ENCODE measurements at regions not wholly inside any gene's neighbourhood (a gene's known extent, or its start where the extent isn't known, plus 50 kb on each side); places are given as distances from the start of the nearest gene placed in this dataset.

DNA sequence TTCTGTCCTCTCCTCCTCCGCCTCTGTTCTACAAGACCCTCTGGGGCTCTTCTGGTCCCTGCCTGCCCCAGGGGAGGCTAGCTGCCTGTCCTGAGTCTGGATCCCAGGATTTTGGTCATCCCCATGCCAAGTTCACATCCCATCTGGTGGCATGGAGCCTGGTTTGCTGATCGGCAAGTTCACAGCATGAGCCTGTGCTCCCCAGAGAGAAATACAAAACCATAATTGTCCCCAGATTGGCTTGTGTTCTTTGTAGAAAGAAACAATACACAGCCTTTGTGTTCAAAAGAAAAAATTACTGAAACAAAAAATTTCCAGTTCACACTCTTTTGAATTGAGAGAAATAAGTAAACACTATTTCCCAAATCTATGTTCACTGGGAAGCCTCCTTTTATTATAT is 149.4 kb upstream of the ZC3H12A start:
- H3K9ac ChIP-seq (ENCODE audit: low read length): no peak overlapping the region
- Mint-ChIP-seq H3K4me3 (no peak overlapping the region), H3K4me1 (peaks cover 9% of the 10 kb centered on the region), H3K27ac (no peak overlapping the region), H3K27me3 (peaks cover 20% of the 10 kb centered on the region), H3K9me3 (ENCODE audit: insufficient read depth) (no peaks in the 10 kb centered on the region)
- DNase-seq (no peak), ATAC-seq (ENCODE audit: low read depth) (no peak)
- H2AFZ ChIP-seq (ENCODE audit: insufficient read depth, low read depth, low read length, poor library complexity, severe bottlenecking): no peak overlapping the region
- H3K27ac ChIP-seq (ENCODE audit: low read length in 2 of 2): no peak overlapping the region
- H3K4me3 ChIP-seq (ENCODE audit: control extremely low read depth in 1 of 5, extremely low read depth in 1 of 5, insufficient read depth in 1 of 5, low read depth in 2 of 5, low read length in 4 of 5): no peak overlapping the region
- no peaks in the 10 kb centered on the region for H3K36me3 ChIP-seq (replicated peaks in 1 of 2; ENCODE audit: control extremely low read depth in 1 of 2, control insufficient read depth in 1 of 2, extremely low read depth in 1 of 2, insufficient read depth in 2 of 2, low read length in 1 of 2)
- WGBS (ENCODE audit: insufficient coverage): 68% methylated on average over 2 of the region's 2 CpGs
- no peak overlapping the region for H3K4me2 ChIP-seq (replicated peaks; ENCODE audit: low read depth, low read length, poor library complexity, severe bottlenecking)
- POLR2A ChIA-PET: no interaction called here
- intact Hi-C loops (cut with micrococcal nuclease): no loop called here
- H3K79me2 ChIP-seq (ENCODE audit: control insufficient read depth, insufficient read depth, low read length): no peaks in the 10 kb centered on the region
- CTCF ChIA-PET: interaction anchor here (0.8 to 3.5 kb wide), 21 partner anchors 8 to 782 kb away, joined by 3 to 18 read pairs (median 4); no protein-coding TSS in a partner anchor
- H4K20me1 ChIP-seq (ENCODE audit: control insufficient read depth, insufficient read depth, low read length, poor library complexity, severe bottlenecking): no peaks in the 10 kb centered on the region
- H3K4me1 ChIP-seq (ENCODE audit: control insufficient read depth in 2 of 2, insufficient read depth in 2 of 2, low read length in 2 of 2): peaks cover 3 to 4% of the 10 kb centered on the region in 2 donors
- H3K9me3 ChIP-seq (ENCODE audit: control extremely low read depth in 1 of 3, control insufficient read depth in 2 of 3, insufficient read depth in 1 of 3, low read length in 2 of 3): peaks cover 0 to 10% (median 3%) of the 10 kb centered on the region in 3 donors
- no peak for TF ChIP-seq EZH2 (IDR thresholded peaks at IDR 0.05; ENCODE audit: borderline replicate concordance, insufficient read depth, low read depth, low read length, poor library complexity, severe bottlenecking)
- TF ChIP-seq, protein P1, sequence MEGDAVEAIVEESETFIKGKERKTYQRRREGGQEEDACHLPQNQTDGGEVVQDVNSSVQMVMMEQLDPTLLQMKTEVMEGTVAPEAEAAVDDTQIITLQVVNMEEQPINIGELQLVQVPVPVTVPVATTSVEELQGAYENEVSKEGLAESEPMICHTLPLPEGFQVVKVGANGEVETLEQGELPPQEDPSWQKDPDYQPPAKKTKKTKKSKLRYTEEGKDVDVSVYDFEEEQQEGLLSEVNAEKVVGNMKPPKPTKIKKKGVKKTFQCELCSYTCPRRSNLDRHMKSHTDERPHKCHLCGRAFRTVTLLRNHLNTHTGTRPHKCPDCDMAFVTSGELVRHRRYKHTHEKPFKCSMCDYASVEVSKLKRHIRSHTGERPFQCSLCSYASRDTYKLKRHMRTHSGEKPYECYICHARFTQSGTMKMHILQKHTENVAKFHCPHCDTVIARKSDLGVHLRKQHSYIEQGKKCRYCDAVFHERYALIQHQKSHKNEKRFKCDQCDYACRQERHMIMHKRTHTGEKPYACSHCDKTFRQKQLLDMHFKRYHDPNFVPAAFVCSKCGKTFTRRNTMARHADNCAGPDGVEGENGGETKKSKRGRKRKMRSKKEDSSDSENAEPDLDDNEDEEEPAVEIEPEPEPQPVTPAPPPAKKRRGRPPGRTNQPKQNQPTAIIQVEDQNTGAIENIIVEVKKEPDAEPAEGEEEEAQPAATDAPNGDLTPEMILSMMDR (IDR thresholded peaks at IDR 0.05): no peak
- H3K27me3 ChIP-seq (replicated peaks in 1 of 4; ENCODE audit: control extremely low read depth in 1 of 4, control insufficient read depth in 3 of 4, insufficient read depth in 4 of 4, low read length in 3 of 4): peaks cover 0 to 15% (median 0%) of the 10 kb centered on the region in 4 experiments

DNA sequence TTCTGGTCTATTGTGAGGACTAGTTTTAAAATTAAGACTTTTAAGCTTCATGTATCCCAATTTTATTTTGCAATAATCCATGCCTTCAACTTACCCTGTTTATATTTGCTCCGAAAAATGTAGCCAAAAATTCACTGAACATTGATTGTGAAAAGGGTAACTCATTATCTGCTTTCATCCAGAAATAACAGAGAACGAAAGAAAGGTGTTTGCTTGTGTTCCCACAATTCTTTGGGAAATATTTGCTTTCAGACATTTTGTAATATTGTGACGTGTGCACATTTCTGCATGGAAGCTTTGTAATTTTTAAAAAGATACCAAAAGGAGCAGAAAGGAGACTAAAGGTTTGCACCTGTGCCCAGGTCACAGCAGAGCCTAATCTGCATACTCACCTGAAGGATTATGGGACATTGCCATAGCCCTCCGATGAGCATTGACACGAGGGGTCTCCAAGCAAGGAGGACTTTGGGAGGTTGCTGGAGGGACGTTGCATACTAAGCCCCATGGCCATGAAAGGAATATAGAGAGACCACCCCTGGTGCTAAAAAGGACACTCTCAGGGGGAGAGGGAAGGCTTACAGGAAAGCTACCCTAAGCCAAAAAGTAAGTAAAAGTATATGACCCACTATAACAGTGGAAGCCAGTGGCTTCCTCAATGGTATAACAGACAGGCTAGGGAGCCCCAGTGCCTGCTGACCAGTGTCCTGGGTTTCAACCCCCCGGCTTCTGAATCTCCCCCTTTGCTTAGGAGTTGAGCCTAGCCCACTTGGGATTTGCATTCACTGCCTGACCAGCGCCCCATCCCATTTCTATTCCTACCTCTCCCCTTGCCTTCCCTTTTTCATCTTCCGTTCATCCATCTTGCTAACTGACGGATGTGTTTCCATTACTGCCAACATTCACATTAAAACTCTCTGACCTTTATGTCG is 148.6 kb upstream of the ZC3H12A start:
- H3K4me3 Mint-ChIP-seq: no peak overlapping the region
- Histone ChIP-seq H3K79me2 (ENCODE audit: control insufficient read depth, insufficient read depth, low read length) (no peaks in the 10 kb centered on the region), H3K4me3 (ENCODE audit: control extremely low read depth in 1 of 5, extremely low read depth in 1 of 5, insufficient read depth in 1 of 5, low read depth in 2 of 5, low read length in 4 of 5) (no peak overlapping the region), H4K20me1 (ENCODE audit: control insufficient read depth, insufficient read depth, low read length, poor library complexity, severe bottlenecking) (no peaks in the 10 kb centered on the region), H3K9ac (ENCODE audit: low read length) (no peak overlapping the region), H2AFZ (ENCODE audit: insufficient read depth, low read depth, low read length, poor library complexity, severe bottlenecking) (no peak overlapping the region), H3K27ac (ENCODE audit: low read length in 2 of 2) (no peak overlapping the region), H3K9me3 (ENCODE audit: control extremely low read depth in 1 of 3, control insufficient read depth in 2 of 3, insufficient read depth in 1 of 3, low read length in 2 of 3) (peaks cover 0 to 10% (median 3%) of the 10 kb centered on the region in 3 donors), H3K4me2 (replicated peaks; ENCODE audit: low read depth, low read length, poor library complexity, severe bottlenecking) (no peak overlapping the region), H3K36me3 (replicated peaks in 1 of 2; ENCODE audit: control extremely low read depth in 1 of 2, control insufficient read depth in 1 of 2, extremely low read depth in 1 of 2, insufficient read depth in 2 of 2, low read length in 1 of 2) (no peaks in the 10 kb centered on the region), H3K4me1 (ENCODE audit: control insufficient read depth in 2 of 2, insufficient read depth in 2 of 2, low read length in 2 of 2) (no peaks in the 10 kb centered on the region), H3K27me3 (replicated peaks in 1 of 4; ENCODE audit: control extremely low read depth in 1 of 4, control insufficient read depth in 3 of 4, insufficient read depth in 4 of 4, low read length in 3 of 4) (peaks cover 0 to 17% (median 0%) of the 10 kb centered on the region in 4 experiments)
- WGBS (ENCODE audit: insufficient coverage): 65% methylated on average over 8 of the region's 11 CpGs
- no peak for DNase-seq
- ChIA-PET POLR2A (no interaction called here), CTCF (interaction anchor here (0.6 to 0.8 kb wide), 3 partner anchors 111 to 750 kb away, joined by 3 to 4 read pairs (median 4); no protein-coding TSS in a partner anchor)
- H3K9me3 Mint-ChIP-seq (ENCODE audit: insufficient read depth): no peaks in the 10 kb centered on the region
- H3K27me3 Mint-ChIP-seq: peaks cover 20% of the 10 kb centered on the region
- H3K4me1 Mint-ChIP-seq: peaks cover 2% of the 10 kb centered on the region
- H3K27ac Mint-ChIP-seq: no peak overlapping the region
- ATAC-seq (ENCODE audit: low read depth): no peak
- intact Hi-C loops (cut with micrococcal nuclease): no loop called here
- TF ChIP-seq, protein P1 (IDR thresholded peaks at IDR 0.05): no peak
- TF ChIP-seq EZH2 (IDR thresholded peaks at IDR 0.05; ENCODE audit: borderline replicate concordance, insufficient read depth, low read depth, low read length, poor library complexity, severe bottlenecking): no peak
